SK-N-SH treated with all-trans-retinoic acid at 6 μM for 48 hours (cell line): ENCODE measurements at regions not wholly inside any gene's neighbourhood (a gene's known extent, or its start where the extent isn't known, plus 50 kb on each side); places are given as distances from the start of the nearest gene placed in this dataset.

Source experiments
- ARNTL ChIP-seq: fragments of 450-650 bp; formaldehyde crosslinking; IDR thresholded peaks from 2 replicates; pipeline ENCODE4 v1.5.0; 2020; ENCODE audit warnings: low read depth, mild to moderate bottlenecking, moderate library complexity, borderline replicate concordance
- GLIS3 ChIP-seq: fragments of 250-450 bp; sonication (Bioruptor Pico); IDR thresholded peaks from 2 replicates; pipeline ENCODE4 v1.5.0; 2020; ENCODE audit warnings: mild to moderate bottlenecking, moderate library complexity
- TCF4 ChIP-seq: fragments of 250-450 bp; sonication (Bioruptor Pico); IDR thresholded peaks from 2 replicates; pipeline ENCODE4 v1.8.0; 2021; ENCODE audit warnings: mild to moderate bottlenecking, moderate library complexity, borderline replicate concordance
- TOX ChIP-seq: fragments of 250-450 bp; sonication (Bioruptor Pico); IDR thresholded peaks from 2 replicates; pipeline ENCODE4 v1.8.0; 2021; ENCODE audit warnings: mild to moderate bottlenecking, moderate library complexity, borderline replicate concordance
- ZNF70 ChIP-seq: fragments of 450-650 bp; formaldehyde crosslinking; IDR thresholded peaks from 2 replicates; pipeline ENCODE4 v1.5.0; 2020; ENCODE audit warnings: mild to moderate bottlenecking, moderate library complexity
- TF ChIP-seq, protein P1 (sequence below): fragments of 250-450 bp; sonication (Bioruptor Pico); IDR thresholded peaks from 2 replicates; pipeline ENCODE4 v1.8.0; 2020; ENCODE audit warnings: mild to moderate bottlenecking, moderate library complexity, borderline replicate concordance
- TF ChIP-seq, protein P2 (sequence below): fragments of 250-450 bp; sonication (Bioruptor Pico); IDR thresholded peaks from 2 replicates; pipeline ENCODE4 v1.5.0; 2020; ENCODE audit warnings: mild to moderate bottlenecking, moderate library complexity

DNA sequence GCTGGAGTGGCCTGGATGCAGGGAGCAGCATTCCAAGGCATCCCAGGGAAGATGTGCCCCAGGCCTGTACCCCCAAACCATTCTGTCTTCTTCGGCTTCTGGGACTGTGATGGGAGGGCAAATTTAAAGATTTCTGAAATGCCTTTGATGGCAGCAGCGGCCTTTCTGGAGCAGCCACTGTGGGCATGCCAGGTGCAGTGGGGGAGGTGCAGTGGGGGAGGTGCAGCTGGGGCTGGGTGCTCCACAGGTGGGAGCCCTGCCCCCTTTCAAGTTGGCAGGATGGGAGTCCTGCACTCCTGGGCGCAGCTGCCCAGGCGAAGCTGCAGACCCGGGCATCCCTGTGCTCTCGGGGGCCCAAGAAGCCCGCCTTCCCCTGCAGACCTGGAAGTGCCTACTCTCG is 293.5 kb upstream of the MOCS1 start:
- TF ChIP-seq TCF4 (no peak), ARNTL (no peak), GLIS3 (CRISPR knock-in tag) (no peak), TOX (no peak), ZNF70 (CRISPR knock-in tag) (no peak)
- TF ChIP-seq, protein P1, sequence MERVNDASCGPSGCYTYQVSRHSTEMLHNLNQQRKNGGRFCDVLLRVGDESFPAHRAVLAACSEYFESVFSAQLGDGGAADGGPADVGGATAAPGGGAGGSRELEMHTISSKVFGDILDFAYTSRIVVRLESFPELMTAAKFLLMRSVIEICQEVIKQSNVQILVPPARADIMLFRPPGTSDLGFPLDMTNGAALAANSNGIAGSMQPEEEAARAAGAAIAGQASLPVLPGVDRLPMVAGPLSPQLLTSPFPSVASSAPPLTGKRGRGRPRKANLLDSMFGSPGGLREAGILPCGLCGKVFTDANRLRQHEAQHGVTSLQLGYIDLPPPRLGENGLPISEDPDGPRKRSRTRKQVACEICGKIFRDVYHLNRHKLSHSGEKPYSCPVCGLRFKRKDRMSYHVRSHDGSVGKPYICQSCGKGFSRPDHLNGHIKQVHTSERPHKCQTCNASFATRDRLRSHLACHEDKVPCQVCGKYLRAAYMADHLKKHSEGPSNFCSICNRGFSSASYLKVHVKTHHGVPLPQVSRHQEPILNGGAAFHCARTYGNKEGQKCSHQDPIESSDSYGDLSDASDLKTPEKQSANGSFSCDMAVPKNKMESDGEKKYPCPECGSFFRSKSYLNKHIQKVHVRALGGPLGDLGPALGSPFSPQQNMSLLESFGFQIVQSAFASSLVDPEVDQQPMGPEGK (CRISPR knock-in tag): no peak
- TF ChIP-seq, protein P2, sequence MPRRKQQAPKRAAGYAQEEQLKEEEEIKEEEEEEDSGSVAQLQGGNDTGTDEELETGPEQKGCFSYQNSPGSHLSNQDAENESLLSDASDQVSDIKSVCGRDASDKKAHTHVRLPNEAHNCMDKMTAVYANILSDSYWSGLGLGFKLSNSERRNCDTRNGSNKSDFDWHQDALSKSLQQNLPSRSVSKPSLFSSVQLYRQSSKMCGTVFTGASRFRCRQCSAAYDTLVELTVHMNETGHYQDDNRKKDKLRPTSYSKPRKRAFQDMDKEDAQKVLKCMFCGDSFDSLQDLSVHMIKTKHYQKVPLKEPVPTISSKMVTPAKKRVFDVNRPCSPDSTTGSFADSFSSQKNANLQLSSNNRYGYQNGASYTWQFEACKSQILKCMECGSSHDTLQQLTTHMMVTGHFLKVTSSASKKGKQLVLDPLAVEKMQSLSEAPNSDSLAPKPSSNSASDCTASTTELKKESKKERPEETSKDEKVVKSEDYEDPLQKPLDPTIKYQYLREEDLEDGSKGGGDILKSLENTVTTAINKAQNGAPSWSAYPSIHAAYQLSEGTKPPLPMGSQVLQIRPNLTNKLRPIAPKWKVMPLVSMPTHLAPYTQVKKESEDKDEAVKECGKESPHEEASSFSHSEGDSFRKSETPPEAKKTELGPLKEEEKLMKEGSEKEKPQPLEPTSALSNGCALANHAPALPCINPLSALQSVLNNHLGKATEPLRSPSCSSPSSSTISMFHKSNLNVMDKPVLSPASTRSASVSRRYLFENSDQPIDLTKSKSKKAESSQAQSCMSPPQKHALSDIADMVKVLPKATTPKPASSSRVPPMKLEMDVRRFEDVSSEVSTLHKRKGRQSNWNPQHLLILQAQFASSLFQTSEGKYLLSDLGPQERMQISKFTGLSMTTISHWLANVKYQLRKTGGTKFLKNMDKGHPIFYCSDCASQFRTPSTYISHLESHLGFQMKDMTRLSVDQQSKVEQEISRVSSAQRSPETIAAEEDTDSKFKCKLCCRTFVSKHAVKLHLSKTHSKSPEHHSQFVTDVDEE (CRISPR knock-in tag): no peak
